ENCODE measurements at regions not wholly inside any gene's neighbourhood (a gene's known extent, or its start where the extent isn't known, plus 50 kb on each side); places are given as distances from the start of the nearest gene placed in this dataset.

DNA sequence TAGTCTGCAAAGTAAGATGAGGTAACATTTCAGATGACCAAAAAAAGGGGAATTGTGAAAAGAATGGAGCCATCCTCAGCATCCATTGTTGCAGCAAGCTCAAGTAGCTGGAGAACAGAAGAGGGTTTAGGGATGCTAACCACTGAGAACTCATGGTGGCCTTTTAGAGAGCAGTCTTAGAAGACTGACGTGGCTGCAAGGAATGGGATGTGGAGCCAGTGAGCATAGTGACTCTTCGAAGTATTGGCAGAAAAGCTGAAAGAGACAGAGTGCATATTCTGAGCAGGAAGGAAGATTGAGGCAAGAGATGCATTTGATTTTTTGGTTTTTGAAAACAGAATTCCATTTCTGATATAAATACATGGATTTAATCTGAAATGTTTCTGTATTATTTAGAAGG, 151.2 kb downstream of the UBE2E3 start:
- ATAC-seq (peak; percentile 52), DNase-seq (peak; percentile 55)
- peaks cover under 1% of the 10 kb centered on the region for H3K9me3 Mint-ChIP-seq (ENCODE audit: low read depth)
- H3K4me1 Mint-ChIP-seq = peaks cover 66% of the 10 kb centered on the region
- CTCF ChIA-PET = interaction anchor here (0.8 to 10.8 kb wide), 8 partner anchors 9 to 584 kb away, joined by 3 to 118 read pairs (median 4); no protein-coding TSS in a partner anchor
- H3K36me3 Mint-ChIP-seq = peaks cover 51% of the 10 kb centered on the region
- peak overlapping the region; percentile 96 for H3K27ac Mint-ChIP-seq
- H3K27me3 Mint-ChIP-seq = no peaks in the 10 kb centered on the region
- peak overlapping the region; percentile 77 for H3K4me3 Mint-ChIP-seq

- peaks cover 36% of the 10 kb centered on the region for H3K36me3 Mint-ChIP-seq
- H3K9me3 Mint-ChIP-seq (ENCODE audit: low read depth) = peaks cover 3% of the 10 kb centered on the region
- H3K4me3 Mint-ChIP-seq = peak overlapping the region; percentile 45
- ATAC-seq = no peak
- H3K27ac Mint-ChIP-seq = peak overlapping the region; percentile 74
- CTCF ChIA-PET = no interaction called here
- no peak for DNase-seq
- H3K27me3 Mint-ChIP-seq = no peaks in the 10 kb centered on the region
- H3K4me1 Mint-ChIP-seq = peaks cover 72% of the 10 kb centered on the region
Measured at GRCh38 chr2:181138816-181139215, 158.4 kb downstream of the UBE2E3 start.

GRCh38 chr2:181139831-181140230, 159.4 kb downstream of the UBE2E3 start:
- peak overlapping the region; percentile 91 for H3K27ac Mint-ChIP-seq
- H3K27me3 Mint-ChIP-seq = no peaks in the 10 kb centered on the region
- CTCF ChIA-PET = interaction anchor here (1.0 to 9.6 kb wide), 3 partner anchors 11 to 35 kb away, joined by 3 to 118 read pairs (median 4); no protein-coding TSS in a partner anchor

GRCh38 chr2:181140414-181140813, 160.0 kb downstream of the UBE2E3 start:
- Mint-ChIP-seq H3K4me3 (peak overlapping the region; percentile 70), H3K36me3 (peaks cover 38% of the 10 kb centered on the region), H3K4me1 (peaks cover 85% of the 10 kb centered on the region), H3K27me3 (no peaks in the 10 kb centered on the region), H3K9me3 (ENCODE audit: low read depth) (peaks cover 5% of the 10 kb centered on the region), H3K27ac (peak overlapping the region; percentile 91)
- no peak for ATAC-seq
- DNase-seq = no peak
- CTCF ChIA-PET = interaction anchor here (0.7 to 9.6 kb wide), 4 partner anchors 12 to 171 kb away, joined by 3 to 118 read pairs (median 4); no protein-coding TSS in a partner anchor

More at GRCh38 chr2:181139831-181140230, 159.4 kb downstream of the UBE2E3 start:
- Mint-ChIP-seq H3K4me1 (peaks cover 79% of the 10 kb centered on the region), H3K36me3 (peaks cover 38% of the 10 kb centered on the region), H3K9me3 (ENCODE audit: low read depth) (peaks cover 3% of the 10 kb centered on the region), H3K4me3 (peak overlapping the region; percentile 70)
- DNase-seq (no peak), ATAC-seq (no peak)

GRCh38 chr2:181140928-181141327, 160.5 kb downstream of the UBE2E3 start:
- peaks cover 34% of the 10 kb centered on the region for H3K36me3 Mint-ChIP-seq
- CTCF ChIA-PET = interaction anchor here (0.7 to 9.6 kb wide), 6 partner anchors 12 to 316 kb away, joined by 3 to 118 read pairs (median 4); partner anchors contain the start of gene ITGA4
- peak overlapping the region; percentile 91 for H3K27ac Mint-ChIP-seq
- H3K9me3 Mint-ChIP-seq (ENCODE audit: low read depth) = peaks cover 6% of the 10 kb centered on the region
- H3K4me3 Mint-ChIP-seq = peak overlapping the region; percentile 70
- peaks cover 85% of the 10 kb centered on the region for H3K4me1 Mint-ChIP-seq
- DNase-seq (no peak), ATAC-seq (no peak)
- no peaks in the 10 kb centered on the region for H3K27me3 Mint-ChIP-seq

- CTCF ChIA-PET = interaction anchor here (1.0 to 9.6 kb wide), 5 partner anchors 13 to 315 kb away, joined by 4 to 118 read pairs (median 4); partner anchors contain the start of gene ITGA4
- Mint-ChIP-seq H3K27ac (peak overlapping the region; percentile 91), H3K27me3 (no peaks in the 10 kb centered on the region), H3K9me3 (ENCODE audit: low read depth) (peaks cover 4% of the 10 kb centered on the region), H3K36me3 (peaks cover 31% of the 10 kb centered on the region), H3K4me3 (peak overlapping the region; percentile 70), H3K4me1 (peaks cover 87% of the 10 kb centered on the region)
- no peak for DNase-seq
- no peak for ATAC-seq
Measured at GRCh38 chr2:181141676-181142075, 161.3 kb downstream of the UBE2E3 start.

DNA sequence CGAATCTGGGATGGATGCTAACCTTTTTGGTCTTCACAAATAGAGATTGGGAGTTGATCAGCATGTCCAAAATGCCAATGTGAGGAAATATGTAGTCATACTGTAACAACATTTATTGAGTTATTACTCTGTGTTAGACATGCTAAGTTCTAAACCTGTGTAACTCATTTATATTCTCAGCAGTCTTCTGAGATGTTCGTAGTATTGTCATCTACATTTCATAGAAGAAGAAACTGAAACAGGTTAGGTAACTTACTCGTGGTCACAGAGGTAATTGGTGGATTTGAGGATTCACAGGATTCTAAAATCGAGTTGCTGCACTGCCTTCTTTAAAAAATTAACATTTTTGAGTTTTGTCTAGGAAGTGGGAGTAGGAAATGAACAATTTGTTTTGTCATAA, 162.1 kb downstream of the UBE2E3 start:
- CTCF ChIA-PET = interaction anchor here (1.0 to 9.6 kb wide), 3 partner anchors 14 to 37 kb away, joined by 4 to 118 read pairs (median 4); no protein-coding TSS in a partner anchor
- Mint-ChIP-seq H3K4me3 (peak overlapping the region; percentile 70), H3K27me3 (no peaks in the 10 kb centered on the region), H3K9me3 (ENCODE audit: low read depth) (peaks cover 3% of the 10 kb centered on the region), H3K36me3 (peaks cover 23% of the 10 kb centered on the region), H3K4me1 (peaks cover 82% of the 10 kb centered on the region), H3K27ac (peak overlapping the region; percentile 91)
- ATAC-seq (peak; percentile 63), DNase-seq (no peak)

- CTCF ChIA-PET = interaction anchor here (0.7 to 9.6 kb wide), 8 partner anchors 9 to 314 kb away, joined by 3 to 118 read pairs (median 3); partner anchors contain the start of gene ITGA4
- peak; percentile 57 for DNase-seq
- H3K36me3 Mint-ChIP-seq = peaks cover 28% of the 10 kb centered on the region
- no peaks in the 10 kb centered on the region for H3K27me3 Mint-ChIP-seq
- peak; percentile 34 for ATAC-seq
- peaks cover 81% of the 10 kb centered on the region for H3K4me1 Mint-ChIP-seq
- H3K4me3 Mint-ChIP-seq = peak overlapping the region; percentile 48
- H3K9me3 Mint-ChIP-seq (ENCODE audit: low read depth) = peaks cover 3% of the 10 kb centered on the region
- H3K27ac Mint-ChIP-seq = peak overlapping the region; percentile 88
Measured at GRCh38 chr2:181143790-181144300, 163.4 kb downstream of the UBE2E3 start.

- Mint-ChIP-seq H3K4me1 (peaks cover 72% of the 10 kb centered on the region), H3K36me3 (peaks cover 38% of the 10 kb centered on the region), H3K4me3 (peak overlapping the region; percentile 18), H3K9me3 (ENCODE audit: low read depth) (peaks cover 3% of the 10 kb centered on the region), H3K27ac (peak overlapping the region; percentile 88), H3K27me3 (no peaks in the 10 kb centered on the region)
- CTCF ChIA-PET = interaction anchor here (0.7 to 9.6 kb wide), 11 partner anchors 17 to 323 kb away, joined by 3 to 118 read pairs (median 4); partner anchors contain the start of gene ITGA4
- ATAC-seq = no peak
- DNase-seq = no peak
Measured at GRCh38 chr2:181145645-181146044, 165.2 kb downstream of the UBE2E3 start.

- Mint-ChIP-seq H3K27me3 (no peaks in the 10 kb centered on the region), H3K27ac (peak overlapping the region; percentile 86), H3K9me3 (ENCODE audit: low read depth) (peaks cover 4% of the 10 kb centered on the region), H3K4me1 (peaks cover 68% of the 10 kb centered on the region), H3K36me3 (peaks cover 42% of the 10 kb centered on the region), H3K4me3 (peak overlapping the region; percentile 18)
- DNase-seq = peak; percentile 65
- peak; percentile 59 for ATAC-seq
- CTCF ChIA-PET = interaction anchor here (0.7 to 9.6 kb wide), 12 partner anchors 17 to 322 kb away, joined by 3 to 118 read pairs (median 4); partner anchors contain the start of gene ITGA4
Measured at GRCh38 chr2:181146171-181146570, 165.8 kb downstream of the UBE2E3 start.

- CTCF ChIA-PET = interaction anchor here (1.5 to 9.6 kb wide), 2 partner anchors 11 to 21 kb away, joined by 4 to 118 read pairs; no protein-coding TSS in a partner anchor
- DNase-seq = no peak
- H3K36me3 Mint-ChIP-seq = peaks cover 52% of the 10 kb centered on the region
- H3K27ac Mint-ChIP-seq = peak overlapping the region; percentile 58
- H3K27me3 Mint-ChIP-seq = no peaks in the 10 kb centered on the region
- peak overlapping the region; percentile 15 for H3K4me3 Mint-ChIP-seq
- H3K9me3 Mint-ChIP-seq (ENCODE audit: low read depth) = peaks cover 7% of the 10 kb centered on the region
- peaks cover 68% of the 10 kb centered on the region for H3K4me1 Mint-ChIP-seq
- no peak for ATAC-seq
Measured at GRCh38 chr2:181149056-181149455, 168.7 kb downstream of the UBE2E3 start.

- Mint-ChIP-seq H3K27me3 (no peaks in the 10 kb centered on the region), H3K27ac (peak overlapping the region; percentile 78), H3K4me3 (no peak overlapping the region), H3K4me1 (peaks cover 44% of the 10 kb centered on the region), H3K9me3 (ENCODE audit: low read depth) (peaks cover 16% of the 10 kb centered on the region), H3K36me3 (peaks cover 58% of the 10 kb centered on the region)
- DNase-seq (no peak), ATAC-seq (no peak)
- CTCF ChIA-PET = interaction anchor here (1.0 to 1.6 kb wide), 2 partner anchors 9 to 14 kb away, joined by 3 read pairs; no protein-coding TSS in a partner anchor
Measured at GRCh38 chr2:181152226-181152625, 171.8 kb downstream of the UBE2E3 start.

GRCh38 chr2:181152701-181153100, 172.3 kb downstream of the UBE2E3 start:
- H3K36me3 Mint-ChIP-seq = peaks cover 60% of the 10 kb centered on the region
- ATAC-seq = no peak
- peak overlapping the region; percentile 78 for H3K27ac Mint-ChIP-seq

More at GRCh38 chr2:181152701-181153100, 172.3 kb downstream of the UBE2E3 start:
- peaks cover 18% of the 10 kb centered on the region for H3K9me3 Mint-ChIP-seq (ENCODE audit: low read depth)
- peaks cover 40% of the 10 kb centered on the region for H3K4me1 Mint-ChIP-seq
- CTCF ChIA-PET = interaction anchor here (0.6 to 1.6 kb wide), 4 partner anchors 9 to 26 kb away, joined by 3 read pairs; no protein-coding TSS in a partner anchor
- H3K27me3 Mint-ChIP-seq = no peaks in the 10 kb centered on the region
- DNase-seq = no peak
- H3K4me3 Mint-ChIP-seq = peak overlapping the region; percentile 16

Data from activated CD8-positive, alpha-beta memory T cell treated with anti-CD3 and anti-CD28 coated beads, Interleukin-2, amount 10 ng/mL, durations not matched to agents 7 days and 5 days (primary cell).